Glomerular visceral epithelial cell (primary cell): ENCODE measurements at regions not wholly inside any gene's neighbourhood (a gene's known extent, or its start where the extent isn't known, plus 50 kb on each side); places are given as distances from the start of the nearest gene placed in this dataset.

Experiments
- DNase-seq: peaks from one replicate; pipeline ENCODE4 v3.0.0-alpha.2; 2016; ENCODE audit errors: extremely low spot score

DNA sequence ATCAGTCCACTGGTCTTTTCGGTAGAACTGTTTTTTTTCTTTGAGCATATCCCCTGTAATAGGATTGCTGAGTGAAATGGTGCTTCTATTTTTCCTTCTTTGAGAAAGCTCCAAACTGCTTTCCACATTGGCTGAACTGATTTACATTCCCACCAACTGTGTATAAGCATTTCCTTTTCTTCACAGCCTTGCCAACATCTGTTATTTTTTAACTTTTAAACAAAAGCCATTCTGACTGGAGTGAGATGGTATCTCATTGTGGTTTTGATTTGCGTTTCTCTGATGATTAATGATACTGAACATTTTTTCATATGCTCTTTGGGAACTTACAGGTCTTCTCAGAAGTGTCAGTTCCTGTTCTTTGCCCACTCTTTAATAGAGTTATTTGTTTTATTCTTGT, 764.7 kb downstream of the MTRR start:
- peak; percentile 76 for DNase-seq

DNA sequence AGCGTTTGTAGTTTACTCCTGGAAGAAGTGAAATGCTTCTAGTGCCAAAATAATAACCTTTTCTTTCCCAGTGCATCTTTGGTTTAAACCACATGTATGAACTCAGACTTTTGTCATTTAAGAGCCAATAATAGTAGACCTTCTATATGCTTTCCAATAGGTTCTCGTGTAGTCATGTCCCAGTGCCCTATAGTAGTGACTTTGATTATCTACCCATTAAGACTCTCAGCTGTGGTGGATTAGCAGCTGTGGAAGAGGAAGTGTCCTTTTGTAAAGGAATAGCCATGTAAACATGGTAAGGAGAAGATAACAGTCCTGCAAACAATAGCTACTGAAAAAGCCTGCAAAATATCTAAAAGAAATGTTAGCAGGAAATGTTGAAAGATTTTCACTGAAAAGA, 765.3 kb downstream of the MTRR start:
- no peak for DNase-seq

GRCh38 chr5:8641786-8642505, 773.0 kb downstream of the MTRR start:
- no peak for DNase-seq

- DNase-seq = no peak
Measured at GRCh38 chr5:8644377-8644776, 775.4 kb downstream of the MTRR start.

- no peak for DNase-seq
Measured at GRCh38 chr5:8647111-8647510, 778.2 kb downstream of the MTRR start.

- DNase-seq = peak; percentile 69
Measured at GRCh38 chr5:8650186-8650585, 781.2 kb downstream of the MTRR start.

DNA sequence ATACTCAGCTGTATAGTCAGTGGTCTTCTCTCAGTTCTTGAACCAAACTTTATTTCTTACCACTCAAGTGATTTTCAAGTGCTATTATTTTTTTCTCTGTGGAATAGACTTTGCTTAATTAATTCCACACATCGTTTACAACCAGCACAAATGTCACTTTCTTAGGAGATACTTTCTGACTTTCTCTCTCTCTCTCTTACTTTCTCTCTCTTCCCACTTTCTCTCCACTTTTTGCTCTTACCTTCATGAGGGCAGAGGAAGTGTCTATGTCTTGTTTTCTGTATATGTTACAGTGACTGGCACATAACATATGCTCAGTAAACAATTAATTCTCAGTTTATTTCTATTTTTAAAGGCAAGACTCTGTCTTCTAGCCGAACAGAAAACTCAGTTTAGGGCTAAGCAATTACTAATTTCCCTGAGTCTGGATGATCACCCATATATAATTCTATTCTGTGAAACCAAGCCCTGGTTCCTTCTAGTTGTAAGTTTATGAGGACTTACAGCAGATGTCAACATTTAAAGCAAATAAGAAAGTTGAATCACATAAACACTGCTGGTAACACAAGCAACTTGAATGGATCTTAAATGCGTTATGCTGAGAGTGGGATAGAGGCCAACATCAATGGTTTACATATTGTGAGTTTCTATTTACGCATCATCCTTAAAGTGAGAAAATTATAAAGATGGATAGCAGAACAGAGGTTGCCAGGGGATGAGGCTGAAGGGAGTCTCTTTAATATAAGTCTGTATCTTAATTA, 791.4 kb downstream of the MTRR start:
- no peak for DNase-seq

- DNase-seq = no peak
Measured at GRCh38 chr5:8663374-8663773, 794.4 kb downstream of the MTRR start.

- DNase-seq = no peak
Measured at GRCh38 chr5:8675182-8675581, 806.2 kb downstream of the MTRR start.

GRCh38 chr5:8676695-8677094, 807.7 kb downstream of the MTRR start:
- no peak for DNase-seq

GRCh38 chr5:8682381-8682780, 813.4 kb downstream of the MTRR start:
- no peak for DNase-seq

- no peak for DNase-seq
Measured at GRCh38 chr5:8683496-8683895, 814.5 kb downstream of the MTRR start.

GRCh38 chr5:8685704-8686103, 816.8 kb downstream of the MTRR start:
- DNase-seq = no peak

DNA sequence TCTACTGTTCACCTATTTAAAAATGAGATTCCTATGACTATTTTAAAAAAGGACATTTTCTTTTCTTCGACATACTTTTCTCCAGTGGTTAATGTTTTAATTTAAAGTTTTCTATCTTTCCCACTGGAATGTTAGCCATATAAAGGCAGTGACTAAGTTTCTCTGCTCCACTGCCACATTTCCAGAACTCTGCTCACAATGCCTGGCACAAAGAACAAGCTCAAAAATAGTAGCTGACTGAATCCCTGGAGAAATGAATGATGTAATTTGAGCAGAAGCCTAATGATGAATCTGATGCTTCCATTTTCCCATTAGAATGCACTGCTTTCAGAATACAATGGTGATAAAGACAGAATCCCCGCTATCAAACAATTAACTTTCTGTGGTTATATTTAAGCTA, 817.8 kb downstream of the MTRR start:
- DNase-seq = peak; percentile 3

DNA sequence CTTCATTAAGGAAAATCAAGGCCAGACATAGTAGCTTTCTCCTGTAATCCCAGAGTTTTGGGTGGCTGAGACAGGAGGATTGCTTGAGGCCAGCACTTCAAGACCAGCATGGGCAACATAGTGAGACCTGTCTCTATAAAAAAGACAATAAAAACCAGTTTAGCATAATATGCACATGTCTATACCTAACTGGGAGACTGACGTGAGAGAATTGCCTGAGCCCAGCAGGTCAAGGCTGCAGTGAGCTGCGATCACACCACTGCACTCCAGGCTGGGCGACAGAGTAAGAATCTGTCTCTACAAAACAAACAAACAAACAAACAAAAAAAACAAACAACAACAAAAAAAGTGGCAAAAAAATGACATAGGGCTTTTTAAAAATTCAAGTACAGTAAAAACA, 820.8 kb downstream of the MTRR start:
- no peak for DNase-seq

- no peak for DNase-seq
Measured at GRCh38 chr5:8691221-8691620, 822.3 kb downstream of the MTRR start.

DNA sequence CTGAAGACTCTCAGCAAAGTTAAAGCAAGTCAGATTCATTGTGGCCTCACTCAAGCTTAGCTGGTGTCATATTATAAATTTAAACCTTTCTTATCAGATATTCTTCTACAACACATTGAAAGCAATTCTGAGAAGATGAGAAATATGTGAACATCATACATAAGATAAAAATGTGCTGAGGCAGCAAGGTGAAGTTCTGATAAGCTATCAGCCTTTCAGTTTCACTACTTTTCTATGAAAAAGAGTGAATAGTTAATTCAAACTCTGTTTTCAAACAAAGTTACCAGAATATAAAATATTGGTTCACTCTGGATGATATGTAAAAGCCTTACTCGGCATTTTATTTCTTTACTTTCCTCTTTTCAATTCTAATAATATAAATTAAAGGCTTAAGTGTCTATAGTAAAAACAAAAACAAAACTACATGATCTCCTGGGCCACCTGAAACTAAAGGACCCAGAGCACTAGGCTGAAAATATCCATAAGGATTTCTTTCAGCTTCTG, 824.4 kb downstream of the MTRR start:
- DNase-seq = no peak

- no peak for DNase-seq
Measured at GRCh38 chr5:8694545-8694944, 825.6 kb downstream of the MTRR start.

DNA sequence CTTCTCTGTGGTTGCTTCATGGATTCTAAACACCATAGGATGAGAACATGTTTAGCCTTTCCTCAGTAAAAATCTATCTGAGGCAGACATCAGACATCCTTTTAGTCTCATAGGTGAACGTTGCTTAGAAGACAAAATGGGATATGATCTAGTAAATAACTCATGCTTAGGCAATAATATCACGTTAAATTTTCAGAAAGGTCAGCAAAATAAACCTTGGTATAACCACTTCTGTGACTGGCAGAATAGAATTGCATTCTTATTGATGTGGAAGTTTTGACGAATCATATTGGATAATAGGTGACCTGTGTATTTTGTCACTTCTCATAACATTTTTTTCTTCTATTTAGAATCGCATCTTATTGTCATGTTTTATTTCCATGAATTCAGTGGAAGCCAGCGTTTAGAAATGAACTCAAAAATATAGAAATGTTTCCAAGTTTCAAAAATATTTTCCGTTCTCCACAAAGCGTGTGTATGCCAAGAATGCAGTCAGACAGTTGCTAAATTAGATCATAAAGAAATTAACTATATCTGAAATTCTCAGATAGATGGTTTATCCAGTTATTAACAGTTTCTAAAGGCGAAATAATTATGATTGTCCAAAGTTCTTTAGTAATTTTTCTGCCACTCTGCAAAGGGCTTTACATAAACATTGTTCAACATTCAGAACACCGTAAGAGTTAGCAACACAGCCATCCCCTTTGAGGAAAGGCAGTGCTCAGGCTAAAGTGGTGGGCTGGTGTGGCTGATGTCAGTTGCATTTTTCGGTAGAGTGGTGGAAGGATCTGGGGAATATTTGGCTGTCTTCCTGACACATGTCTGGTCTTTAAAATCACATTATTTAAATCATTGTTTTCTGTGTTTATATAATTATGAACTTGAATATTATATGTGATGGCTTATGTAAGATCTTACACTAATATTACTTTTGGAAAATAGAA, 827.2 kb downstream of the MTRR start:
- no peak for DNase-seq

DNA sequence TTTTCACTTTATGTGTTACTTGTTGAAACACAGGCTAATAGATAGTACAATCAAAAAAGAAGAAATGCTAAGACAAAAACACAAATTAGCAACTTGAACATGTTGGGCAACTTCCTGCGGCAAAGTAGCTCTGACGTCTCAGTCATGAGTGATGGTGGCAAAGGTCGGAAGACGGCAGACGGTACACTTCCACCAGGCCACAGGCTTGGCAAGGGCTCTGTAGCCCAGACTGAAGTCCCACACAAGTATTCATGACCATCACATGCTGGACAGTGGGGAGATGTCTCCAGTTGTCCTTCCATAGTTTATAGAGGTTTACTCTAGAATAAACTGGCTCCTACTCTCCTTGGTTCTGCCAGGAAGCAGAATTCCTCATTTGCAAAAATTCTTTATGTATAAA, 831.3 kb downstream of the MTRR start:
- no peak for DNase-seq

DNA sequence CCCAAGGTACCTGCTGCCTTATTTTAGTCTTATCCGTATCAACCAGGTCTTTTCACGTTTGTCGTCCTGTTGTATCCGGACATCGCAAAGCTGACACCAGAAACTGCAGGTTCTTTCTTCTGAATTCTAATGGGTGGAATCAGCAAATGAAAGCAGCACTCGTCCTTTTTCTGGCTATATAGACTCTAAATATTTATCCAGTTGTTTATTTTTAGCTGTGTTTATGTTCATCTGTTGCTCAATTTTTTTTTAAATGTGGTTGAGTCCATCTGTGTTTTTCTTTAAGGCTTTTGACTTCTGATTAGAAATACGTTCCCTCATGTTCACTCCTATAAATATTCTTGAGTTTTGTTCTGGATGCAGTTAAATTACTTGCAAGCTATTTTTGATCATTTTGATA, 831.7 kb downstream of the MTRR start:
- DNase-seq = no peak

DNA sequence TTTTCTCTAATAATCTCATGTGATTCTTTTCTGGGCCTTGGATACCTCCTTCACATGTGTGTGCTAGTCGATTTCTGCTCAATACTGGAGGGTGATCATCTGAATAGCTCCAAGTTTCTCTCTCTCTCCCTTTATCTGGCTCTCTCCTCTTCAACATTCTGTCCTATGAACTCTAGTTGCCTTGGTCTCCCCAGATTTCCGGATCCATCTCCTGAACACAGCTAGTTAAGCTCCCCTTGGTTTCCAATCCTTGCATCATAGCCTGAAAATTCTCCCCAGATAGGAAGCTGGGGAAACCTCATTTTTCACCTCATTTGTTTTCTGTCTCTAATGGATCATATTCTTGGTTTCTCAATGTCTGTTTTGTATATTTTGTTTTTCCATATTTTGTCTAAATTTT, 832.3 kb downstream of the MTRR start:
- no peak for DNase-seq
